ENCODE measurements at regions not wholly inside any gene's neighbourhood (a gene's known extent, or its start where the extent isn't known, plus 50 kb on each side); places are given as distances from the start of the nearest gene placed in this dataset.

- DNase-seq = no peak
These were observed 582.5 kb upstream of the MGMT start for GRCh38 chr10:128884496-128885072.

GRCh38 chr10:128885573-128886555, 581.2 kb upstream of the MGMT start:
- DNase-seq = no peak

- no peak for DNase-seq
These were observed 579.2 kb upstream of the MGMT start for GRCh38 chr10:128887856-128888255.

GRCh38 chr10:128892005-128892404, 575.0 kb upstream of the MGMT start:
- DNase-seq = no peak

DNA sequence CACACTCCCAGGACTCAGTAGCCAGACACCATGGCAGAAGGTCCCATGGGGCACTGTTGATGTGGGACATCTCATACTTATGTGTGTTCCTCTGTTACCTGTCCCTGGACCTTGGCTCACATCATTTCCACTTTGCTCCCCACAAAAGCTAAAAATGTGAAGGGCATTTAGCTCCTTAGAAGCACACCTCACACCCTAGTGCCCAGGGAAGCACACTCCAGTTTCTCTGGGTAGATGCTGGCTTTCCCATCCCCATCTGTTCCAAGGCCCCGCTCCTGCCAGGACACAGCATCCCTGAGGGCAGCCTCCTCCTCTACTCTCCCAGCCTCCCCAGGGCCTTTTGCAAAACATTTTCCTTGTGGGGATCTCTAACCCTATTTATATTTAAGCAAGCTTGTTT, 572.4 kb upstream of the MGMT start:
- no peak for DNase-seq

DNA sequence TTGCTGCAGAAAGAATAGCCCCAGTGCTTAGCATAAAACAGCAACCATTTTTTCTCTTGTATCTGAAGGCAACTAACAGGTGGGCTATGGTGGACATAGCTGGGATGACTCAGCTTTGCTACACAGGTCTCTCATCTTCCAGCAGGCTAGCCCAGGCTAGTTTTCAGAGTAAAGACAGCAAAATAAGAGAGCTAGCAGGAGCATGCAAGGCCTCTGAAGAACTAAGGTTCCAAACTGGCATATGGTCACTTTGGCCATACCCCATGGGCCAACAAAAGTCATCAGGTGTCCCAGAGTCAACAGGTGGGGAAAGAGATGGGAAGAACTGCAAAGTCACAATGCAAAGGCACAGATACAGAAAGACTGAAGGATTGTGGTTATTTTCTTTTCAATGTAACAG, 571.6 kb upstream of the MGMT start:
- DNase-seq = no peak

DNA sequence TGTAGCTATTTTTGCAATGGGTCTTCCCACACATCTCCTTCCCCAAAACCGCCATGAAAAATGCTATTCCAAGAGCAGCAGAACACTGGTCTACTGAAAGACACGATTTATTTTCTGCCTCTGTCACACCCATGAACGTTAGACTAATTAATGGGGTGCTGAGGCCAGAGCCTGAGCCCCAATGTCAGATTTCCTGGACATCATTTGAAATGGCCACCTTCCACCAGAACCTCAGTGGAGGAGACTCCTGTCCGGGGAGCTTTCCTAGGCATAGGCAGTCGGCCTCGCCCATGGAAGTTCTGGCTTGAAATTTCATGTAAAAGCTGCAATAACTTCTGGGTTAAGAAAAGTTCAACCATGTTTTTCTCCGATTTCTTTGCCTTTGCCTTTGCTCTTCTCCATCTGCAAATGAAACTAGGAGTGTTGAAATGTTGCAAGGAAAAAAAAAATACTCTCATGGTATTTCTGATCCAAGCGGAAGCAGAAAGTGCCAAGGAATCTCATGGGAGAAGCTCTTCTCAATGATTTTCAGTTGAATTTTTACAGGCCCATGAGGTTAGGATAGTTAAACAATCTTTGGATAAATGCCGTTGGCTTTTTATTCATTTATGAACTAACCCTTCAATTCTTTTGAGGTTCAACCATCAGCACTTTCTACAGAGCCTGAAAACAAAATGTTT, 570.8 kb upstream of the MGMT start:
- DNase-seq = no peak

- no peak for DNase-seq
These were observed 570.1 kb upstream of the MGMT start for GRCh38 chr10:128896963-128897362.

DNA sequence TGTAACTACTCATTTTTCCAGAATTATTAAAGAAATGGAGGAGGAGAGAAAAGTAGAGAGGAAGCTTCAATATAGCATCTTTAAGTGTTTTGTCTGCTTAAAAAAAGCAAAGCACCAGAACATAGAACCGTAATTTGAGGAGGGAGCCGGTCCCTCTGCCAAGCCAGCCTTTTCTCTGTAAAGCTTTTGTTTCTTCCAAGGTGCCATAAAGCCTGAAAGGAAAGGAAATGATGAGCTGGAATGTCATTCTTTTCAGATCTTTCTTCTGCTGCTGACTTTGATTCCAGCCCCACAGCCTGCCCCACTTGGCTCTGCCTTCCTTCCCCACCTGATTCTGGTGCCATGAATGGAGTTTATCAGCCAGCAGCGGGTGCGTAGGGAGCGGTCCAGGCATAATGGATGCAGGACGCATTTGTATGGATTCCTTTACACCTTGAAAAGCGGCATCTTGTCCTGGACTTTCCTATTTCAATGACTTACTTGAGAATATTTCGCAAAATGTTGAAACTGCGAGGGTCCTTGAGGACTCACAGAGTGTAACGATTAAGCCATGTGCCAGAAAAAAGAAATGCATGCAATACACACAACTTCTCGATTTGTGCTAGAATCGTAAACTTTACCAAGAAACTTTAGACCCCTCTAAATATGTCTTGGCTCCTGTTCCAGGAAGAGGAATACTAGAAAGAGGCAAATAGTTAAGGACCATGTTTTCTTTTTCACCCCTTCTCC, 569.5 kb upstream of the MGMT start:
- DNase-seq = no peak

DNA sequence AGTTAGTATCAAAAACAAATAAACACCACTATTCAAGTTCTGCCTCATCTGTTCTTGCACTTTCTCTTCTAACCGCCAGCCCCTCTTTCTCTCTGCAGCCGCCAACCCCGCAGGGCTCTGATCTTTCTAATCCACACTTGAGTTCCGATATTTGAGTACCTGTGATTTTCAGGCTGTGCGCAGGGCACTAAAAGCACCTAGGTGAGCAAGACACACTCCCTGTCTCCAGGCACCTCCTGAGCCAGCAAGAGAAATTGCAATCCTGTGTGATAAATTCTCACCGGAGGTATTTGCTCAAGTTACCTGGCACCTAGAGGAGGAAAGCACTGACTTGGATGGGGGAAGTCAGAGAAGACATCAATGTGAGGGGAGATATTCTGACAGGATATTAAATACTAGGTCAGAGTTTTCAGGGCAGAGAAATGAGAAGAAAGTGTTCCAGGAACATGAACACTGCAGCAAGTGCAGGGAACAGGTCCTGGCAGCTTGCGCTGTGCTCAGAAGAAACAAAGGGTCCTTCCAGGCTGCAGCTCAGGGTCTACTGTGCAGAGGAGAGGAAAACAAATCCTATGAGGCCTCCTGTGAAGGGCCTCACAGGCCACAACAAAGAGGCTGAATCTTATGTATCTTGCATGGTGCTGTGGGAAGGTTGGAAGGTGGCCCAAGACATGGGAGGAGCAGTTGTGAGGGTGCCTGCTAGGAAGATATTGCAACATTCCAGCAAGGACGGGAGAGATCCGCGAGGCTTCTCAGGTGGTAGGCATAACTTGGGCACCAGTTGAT, 568.7 kb upstream of the MGMT start:
- DNase-seq = no peak

GRCh38 chr10:128898916-128899195, 568.2 kb upstream of the MGMT start:
- DNase-seq = no peak

DNA sequence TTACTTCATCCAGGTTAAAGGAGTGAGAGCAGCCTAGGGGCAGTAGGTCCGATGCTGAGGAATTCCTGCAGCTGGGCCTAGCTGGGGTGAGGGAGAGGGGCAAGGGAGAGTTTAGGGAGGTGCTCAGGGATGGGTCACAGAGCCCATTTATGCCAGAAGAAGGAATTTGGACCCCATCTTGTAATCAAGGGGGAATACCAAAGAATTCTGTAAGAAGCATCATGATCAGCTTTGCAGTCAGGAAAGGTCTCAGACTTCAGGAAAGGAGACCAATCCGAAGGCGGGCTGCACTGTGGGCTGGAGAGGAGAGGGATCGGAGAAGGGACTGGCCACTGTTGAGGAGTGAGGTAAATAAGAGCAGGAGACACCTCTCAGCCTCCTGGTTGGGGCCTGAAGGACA, 566.6 kb upstream of the MGMT start:
- DNase-seq = no peak

DNA sequence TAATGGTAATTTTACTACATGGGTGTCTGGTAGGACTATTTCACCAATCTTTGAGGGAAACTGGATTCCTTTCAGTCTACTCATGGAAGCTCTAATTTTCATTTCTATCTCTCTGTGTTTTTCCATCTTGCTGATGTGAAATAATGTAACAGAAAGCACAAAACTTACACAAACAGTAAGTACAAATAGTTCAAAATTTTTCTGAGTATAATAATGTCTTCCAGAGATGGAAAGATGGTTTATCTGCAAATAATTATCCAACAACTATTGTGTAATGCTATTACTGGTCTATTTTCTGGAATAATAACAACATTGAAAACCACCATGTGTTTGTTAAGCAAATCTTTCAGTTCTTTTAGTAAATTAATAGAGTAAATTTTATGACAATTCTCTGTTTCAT, 565.8 kb upstream of the MGMT start:
- no peak for DNase-seq

GRCh38 chr10:128902031-128902710, 564.9 kb upstream of the MGMT start:
- no peak for DNase-seq

GRCh38 chr10:128907155-128907941, 559.7 kb upstream of the MGMT start:
- DNase-seq = no peak

DNA sequence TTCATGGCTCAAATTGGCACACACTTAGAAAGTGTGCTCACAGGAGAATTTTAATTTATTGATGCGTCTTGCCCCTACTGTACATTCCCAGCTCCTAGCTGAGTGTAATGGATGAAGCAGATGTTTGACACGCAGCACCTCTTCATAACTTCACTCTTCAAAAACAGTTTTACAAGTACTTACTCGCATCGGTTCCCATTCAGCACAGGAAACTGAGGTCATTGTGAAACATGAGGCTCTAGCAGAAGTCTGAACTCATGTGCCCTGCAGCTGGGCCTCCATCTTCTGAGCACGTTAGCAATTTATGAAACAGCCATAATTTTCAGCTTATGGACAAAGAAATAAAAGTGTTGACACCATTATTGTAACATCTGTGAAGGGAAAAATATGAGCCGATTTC, 558.9 kb upstream of the MGMT start:
- DNase-seq = peak in 2 of 3 donors; percentile 7 to 10

GRCh38 chr10:128908499-128908898, 558.5 kb upstream of the MGMT start:
- no peak for DNase-seq

DNA sequence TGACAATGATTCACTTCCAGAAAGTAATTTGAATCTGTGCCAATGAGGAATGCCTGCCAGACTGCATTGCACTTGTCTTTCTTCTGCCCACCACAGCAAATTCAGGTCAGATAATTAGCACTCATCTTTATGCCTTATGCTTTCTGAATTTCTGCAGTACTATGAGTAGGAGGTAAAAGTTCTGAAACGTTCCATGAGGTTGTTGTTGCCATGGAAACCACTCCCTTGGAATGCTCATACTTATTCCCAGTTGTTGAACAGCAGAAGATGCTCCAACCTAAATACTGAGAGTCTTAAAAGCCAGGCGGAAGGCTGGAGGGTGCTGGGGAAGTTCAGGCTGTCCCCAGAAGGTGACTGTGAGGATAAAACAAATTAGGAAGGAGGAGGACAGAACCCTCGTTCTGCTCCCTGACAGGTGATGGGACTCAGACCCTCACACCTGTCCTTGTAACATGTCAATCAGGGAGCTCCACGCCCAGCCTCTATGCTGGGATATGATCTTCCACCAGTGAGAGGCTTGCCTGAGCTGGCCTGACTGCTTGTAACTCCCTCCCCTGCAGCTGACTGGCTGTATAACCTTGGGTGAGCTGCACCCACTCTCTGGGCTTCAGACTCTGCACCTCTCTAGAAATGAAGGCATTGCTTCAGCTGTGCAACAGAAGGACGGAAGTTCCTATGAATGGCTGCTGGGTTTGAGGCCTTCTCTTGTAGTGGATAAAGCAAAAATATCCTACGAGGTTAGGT, 554.3 kb upstream of the MGMT start:
- no peak for DNase-seq

GRCh38 chr10:128914681-128915080, 552.4 kb upstream of the MGMT start:
- DNase-seq = no peak

DNA sequence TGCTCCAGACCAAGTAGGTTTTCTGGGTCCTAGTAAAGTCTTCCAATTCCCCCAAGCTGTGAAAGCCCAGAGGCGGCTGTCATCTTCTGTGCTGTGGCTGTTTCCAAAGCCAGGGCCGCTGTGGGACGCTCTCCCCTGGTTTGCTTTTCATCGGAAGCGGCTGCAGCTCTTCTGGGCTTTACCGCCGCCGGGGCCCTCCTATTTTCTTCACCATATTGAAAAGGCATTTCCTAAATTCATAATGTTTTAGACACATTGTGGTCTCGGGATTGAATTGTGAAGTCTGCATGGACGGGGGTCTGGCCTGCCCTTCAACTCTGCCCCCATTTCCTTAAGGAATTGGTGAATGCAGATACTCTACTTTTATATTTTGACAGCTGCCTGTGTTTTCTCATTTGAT, 551.4 kb upstream of the MGMT start:
- no peak for DNase-seq
